IMR-90 (cell line): ENCODE measurements at regions not wholly inside any gene's neighbourhood (a gene's known extent, or its start where the extent isn't known, plus 50 kb on each side); places are given as distances from the start of the nearest gene placed in this dataset.

Source experiments
- CEBPB ChIP-seq: IDR thresholded peaks from 2 replicates; pipeline ENCODE4 v1.6.1; 2012; ENCODE audit warnings: low read depth, low read length, improper control_type of control experiment
- ELK1 ChIP-seq: fragments of 150-350 bp; IDR thresholded peaks from 2 replicates; pipeline ENCODE4 v1.6.1; 2016; ENCODE audit warnings: low read depth, mild to moderate bottlenecking, low read length, moderate library complexity, borderline replicate concordance
- MAFK ChIP-seq: IDR thresholded peaks from 2 replicates; pipeline ENCODE4 v1.6.1; 2012; ENCODE audit warnings: low read depth, low read length, improper control_type of control experiment
- MXI1 ChIP-seq: IDR thresholded peaks from 2 replicates; pipeline ENCODE4 v1.6.1; 2012; ENCODE audit warnings: low read depth, mild to moderate bottlenecking, low read length, moderate library complexity, borderline replicate concordance
- POLR2A ChIP-seq: IDR thresholded peaks from 2 replicates; pipeline ENCODE4 v1.6.1; 2012; ENCODE audit warnings: mild to moderate bottlenecking, low read depth, low read length
- RAD21 ChIP-seq: IDR thresholded peaks from 2 replicates; pipeline ENCODE4 v1.6.1; 2012; ENCODE audit warnings: low read length, improper control_type of control experiment
- RCOR1 ChIP-seq: IDR thresholded peaks from 2 replicates; pipeline ENCODE4 v1.6.1; 2012; ENCODE audit warnings: mild to moderate bottlenecking, low read length, improper control_type of control experiment; ENCODE audit not compliant: insufficient replicate concordance
- RFX5 ChIP-seq: IDR thresholded peaks from 2 replicates; pipeline ENCODE4 v1.8.0; 2012; ENCODE audit warnings: low read depth, mild to moderate bottlenecking, low read length, moderate library complexity
- SMC3 ChIP-seq: fragments of 150-350 bp; IDR thresholded peaks from 2 replicates; pipeline ENCODE4 v1.6.1; 2016; ENCODE audit warnings: low read depth, mild to moderate bottlenecking, antibody characterized with exemption, low read length, moderate library complexity
- USF2 ChIP-seq: fragments of 150-350 bp; IDR thresholded peaks from 2 replicates; pipeline ENCODE4 v1.6.1; 2017; ENCODE audit warnings: mild to moderate bottlenecking, antibody characterized with exemption, low read length, low read depth
- TF ChIP-seq, protein P1 (sequence below): conservative IDR thresholded peaks from 2 replicates; pipeline ENCODE4 v1.5.1; 2012; ENCODE audit warnings: mild to moderate bottlenecking, low read depth, low read length, improper control_type of control experiment

GRCh38 chr12:88684610-88685009, 104.3 kb upstream of the KITLG start:
- TF ChIP-seq, protein P1, sequence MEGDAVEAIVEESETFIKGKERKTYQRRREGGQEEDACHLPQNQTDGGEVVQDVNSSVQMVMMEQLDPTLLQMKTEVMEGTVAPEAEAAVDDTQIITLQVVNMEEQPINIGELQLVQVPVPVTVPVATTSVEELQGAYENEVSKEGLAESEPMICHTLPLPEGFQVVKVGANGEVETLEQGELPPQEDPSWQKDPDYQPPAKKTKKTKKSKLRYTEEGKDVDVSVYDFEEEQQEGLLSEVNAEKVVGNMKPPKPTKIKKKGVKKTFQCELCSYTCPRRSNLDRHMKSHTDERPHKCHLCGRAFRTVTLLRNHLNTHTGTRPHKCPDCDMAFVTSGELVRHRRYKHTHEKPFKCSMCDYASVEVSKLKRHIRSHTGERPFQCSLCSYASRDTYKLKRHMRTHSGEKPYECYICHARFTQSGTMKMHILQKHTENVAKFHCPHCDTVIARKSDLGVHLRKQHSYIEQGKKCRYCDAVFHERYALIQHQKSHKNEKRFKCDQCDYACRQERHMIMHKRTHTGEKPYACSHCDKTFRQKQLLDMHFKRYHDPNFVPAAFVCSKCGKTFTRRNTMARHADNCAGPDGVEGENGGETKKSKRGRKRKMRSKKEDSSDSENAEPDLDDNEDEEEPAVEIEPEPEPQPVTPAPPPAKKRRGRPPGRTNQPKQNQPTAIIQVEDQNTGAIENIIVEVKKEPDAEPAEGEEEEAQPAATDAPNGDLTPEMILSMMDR: no peak
- no peak for TF ChIP-seq RAD21
- TF ChIP-seq RCOR1: no peak
- TF ChIP-seq POLR2A: no peak
- TF ChIP-seq MXI1: no peak
- TF ChIP-seq USF2: no peak
- TF ChIP-seq ELK1: no peak
- no peak for TF ChIP-seq SMC3
- no peak for TF ChIP-seq RFX5
- no peak for TF ChIP-seq CEBPB
- no peak for TF ChIP-seq MAFK
